Spleen (tissue), 11 donors: ENCODE measurements at regions not wholly inside any gene's neighbourhood (a gene's known extent, or its start where the extent isn't known, plus 50 kb on each side); places are given as distances from the start of the nearest gene placed in this dataset.

Source experiments
- DNase-seq: peaks from one replicate; pipeline ENCODE4 v3.0.0-alpha.2; 2020
- H3K27ac ChIP-seq, 8 donors: fragments of 200-600 bp; sonication (generic) in 7 of 8; 1 replicate in 4 of 8; 2 replicates in 4 of 8; pipeline versions ENCODE4 v1.5.0 to v1.8.0; 2016 to 2021; ENCODE audit warnings: inconsistent platforms in 4 of 8, mild to moderate bottlenecking in 4 of 8, moderate library complexity in 1 of 8
- H3K27me3 ChIP-seq, 7 donors: fragments of 200-600 bp; sonication (generic) in 6 of 7; replicated peaks in 1 of 7; 1 replicate in 4 of 7; 2 replicates in 3 of 7; pipeline versions ENCODE4 v1.5.0 to v1.8.0; 2016 to 2021; ENCODE audit warnings: inconsistent platforms in 3 of 7, mild to moderate bottlenecking in 1 of 7
- H3K36me3 ChIP-seq, 6 donors: fragments of 200-600 bp; sonication (generic) in 5 of 6; 1 replicate in 4 of 6; 2 replicates in 2 of 6; pipeline versions ENCODE4 v1.5.0 to v1.8.0; 2016 to 2021; ENCODE audit warnings: inconsistent platforms in 2 of 6
- H3K4me1 ChIP-seq, 6 donors: fragments of 200-600 bp; sonication (generic) in 5 of 6; 1 replicate in 3 of 6; 2 replicates in 3 of 6; pipeline versions ENCODE4 v1.5.0 to v1.8.0; 2016 to 2021; ENCODE audit warnings: inconsistent platforms in 3 of 6
- H3K4me3 ChIP-seq, 8 donors: fragments of 200-600 bp; sonication (generic) in 7 of 8; 1 replicate in 4 of 8; 2 replicates in 4 of 8; pipeline versions ENCODE4 v1.5.0 to v1.8.0; 2016 to 2021; ENCODE audit warnings: inconsistent platforms in 4 of 8, mild to moderate bottlenecking in 4 of 8, moderate library complexity in 2 of 8
- H3K9me3 ChIP-seq, 8 donors: fragments of 200-600 bp; sonication (generic) in 7 of 8; 1 replicate in 4 of 8; 2 replicates in 4 of 8; pipeline versions ENCODE4 v1.5.0 to v1.8.0; 2016 to 2021; ENCODE audit warnings: inconsistent platforms in 4 of 8
- POLR2A ChIP-seq, 3 donors: fragments of 450-650 bp; IDR thresholded peaks; one replicate each; pipeline ENCODE4 v1.5.1; 2017; ENCODE audit warnings: antibody characterized with exemption in 3 of 3, mild to moderate bottlenecking in 1 of 3
- POLR2AphosphoS5 ChIP-seq, 3 donors: sonication (generic); formaldehyde crosslinking; IDR thresholded peaks; one replicate each; pipeline ENCODE4 v1.5.1; 2017; ENCODE audit warnings: antibody characterized with exemption in 3 of 3
- WGBS, 5 donors: extraction: QIAGEN DNeasy Blood & Tissue Kit in 3 of 5; methylation state at CpG; one replicate each; pipeline versions ENCODE4 v1.1.5 to v1.1.7; 2013 to 2018; 5-methylcytosine and 5-hydroxymethylcytosine counted together
- intact Hi-C: fragments of 100-400 bp; cut with DNase I; formaldehyde crosslinking; loops from one replicate; pipeline ENCODE4 v1.15.0; 2023; ENCODE audit warnings: low total_unique reads
- TF ChIP-seq, protein P1 (sequence below), 11 experiments: fragments of 200-600 bp in 7 of 11; fragments of 450-650 bp in 4 of 11; sonication (generic) in 4 of 11; IDR thresholded peaks in 8 of 11; conservative IDR thresholded peaks in 3 of 11; 1 replicate in 7 of 11; 2 replicates in 4 of 11; pipeline versions ENCODE4 v1.4.0 to v1.8.0; 2016 to 2021; ENCODE audit warnings: antibody characterized with exemption in 11 of 11, inconsistent platforms in 4 of 11, mild to moderate bottlenecking in 1 of 11
- donor health status: healthy with polysubstance abuse.
- donor health status: DM: no; HTN: no; CAD: no; lungs with moderate emphysema.
- donor health status: DM: no; HTN: no; CAD: no.
- donor health status: Bipolar disorder and iron deficiency.
- donor health status: healthy.
- donor health status: DM: no; HTN: no; CAD: no.
- donor health status: DM: yes; HTN: yes; CAD: no.

DNA sequence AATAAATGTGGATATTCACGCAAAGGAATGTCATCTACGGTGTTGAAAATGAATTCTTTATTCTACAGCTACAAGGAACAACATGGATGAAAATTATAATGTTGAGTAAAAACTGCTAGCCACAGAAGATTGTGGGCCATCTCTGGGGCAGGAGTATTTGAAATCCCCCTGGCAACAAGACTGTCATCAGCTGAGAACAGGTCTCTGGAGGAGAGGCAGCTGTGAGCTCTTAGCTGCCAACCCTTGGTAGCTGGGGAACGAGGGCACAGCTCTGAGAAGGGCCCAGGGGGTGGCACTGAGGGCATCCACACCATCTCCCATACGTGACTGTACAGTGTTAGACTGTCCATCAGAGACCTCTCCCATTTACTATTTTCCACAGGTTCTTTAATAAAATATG lies 340.1 kb upstream of the MGMT start:
- Histone ChIP-seq H3K36me3 (no peaks in the 10 kb centered on the region), H3K4me1 (no peaks in the 10 kb centered on the region), H3K27ac (no peak overlapping the region), H3K27me3 (peaks cover 0 to 7% (median 0%) of the 10 kb centered on the region in 7 donors), H3K4me3 (no peak overlapping the region), H3K9me3 (peaks cover 0 to 9% (median 6%) of the 10 kb centered on the region in 8 donors)
- 82 to 88% (median 85%) methylated on average over 4 of the region's 4 CpGs for WGBS, 5 donors
- DNase-seq, result no peak
- intact Hi-C loops, result no loop called here
- TF ChIP-seq POLR2A (IDR thresholded peaks at IDR 0.05), result no peak
- TF ChIP-seq, protein P1, sequence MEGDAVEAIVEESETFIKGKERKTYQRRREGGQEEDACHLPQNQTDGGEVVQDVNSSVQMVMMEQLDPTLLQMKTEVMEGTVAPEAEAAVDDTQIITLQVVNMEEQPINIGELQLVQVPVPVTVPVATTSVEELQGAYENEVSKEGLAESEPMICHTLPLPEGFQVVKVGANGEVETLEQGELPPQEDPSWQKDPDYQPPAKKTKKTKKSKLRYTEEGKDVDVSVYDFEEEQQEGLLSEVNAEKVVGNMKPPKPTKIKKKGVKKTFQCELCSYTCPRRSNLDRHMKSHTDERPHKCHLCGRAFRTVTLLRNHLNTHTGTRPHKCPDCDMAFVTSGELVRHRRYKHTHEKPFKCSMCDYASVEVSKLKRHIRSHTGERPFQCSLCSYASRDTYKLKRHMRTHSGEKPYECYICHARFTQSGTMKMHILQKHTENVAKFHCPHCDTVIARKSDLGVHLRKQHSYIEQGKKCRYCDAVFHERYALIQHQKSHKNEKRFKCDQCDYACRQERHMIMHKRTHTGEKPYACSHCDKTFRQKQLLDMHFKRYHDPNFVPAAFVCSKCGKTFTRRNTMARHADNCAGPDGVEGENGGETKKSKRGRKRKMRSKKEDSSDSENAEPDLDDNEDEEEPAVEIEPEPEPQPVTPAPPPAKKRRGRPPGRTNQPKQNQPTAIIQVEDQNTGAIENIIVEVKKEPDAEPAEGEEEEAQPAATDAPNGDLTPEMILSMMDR (IDR thresholded peaks at IDR 0.05 in 8 of 11, conservative IDR thresholded peaks at IDR 0.05 in 3 of 11), result no peak
- TF ChIP-seq POLR2AphosphoS5 (IDR thresholded peaks at IDR 0.05), result no peak

DNA sequence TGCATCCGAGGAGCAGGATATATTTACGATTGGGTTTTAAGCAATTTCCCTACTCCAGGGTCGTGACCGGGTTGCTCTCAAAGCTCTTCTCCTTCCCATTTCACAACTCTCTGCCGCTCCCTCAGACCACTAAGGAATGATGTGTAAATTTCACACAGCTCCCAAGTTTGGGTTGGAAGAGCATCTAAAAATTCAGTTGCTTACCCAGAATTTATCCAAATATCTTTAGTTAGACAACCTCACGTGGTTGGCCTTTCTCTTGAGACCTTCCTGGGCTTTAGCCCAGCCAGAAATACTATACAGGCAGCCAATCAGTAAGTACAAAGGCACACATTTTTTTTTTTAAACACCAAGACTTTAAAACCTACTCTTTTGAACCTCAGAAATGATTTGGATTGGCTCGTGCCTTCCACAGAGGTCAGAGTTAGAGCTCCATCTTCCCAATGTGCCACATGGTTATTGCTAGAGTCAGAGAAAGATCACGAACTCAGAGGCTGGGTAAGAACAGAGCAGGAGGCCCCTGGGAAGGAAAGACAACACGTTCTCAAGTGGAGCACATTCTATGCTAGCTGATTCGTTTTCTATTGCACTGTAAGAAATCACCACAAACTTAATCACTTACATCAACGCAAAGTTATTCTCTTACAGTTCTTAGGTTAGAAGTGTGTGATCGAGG lies 335.4 kb upstream of the MGMT start:
- no peaks in the 10 kb centered on the region for H3K36me3 ChIP-seq
- no peak overlapping the region for H3K27ac ChIP-seq
- 74 to 91% (median 78%) methylated on average over 12 of the region's 12 CpGs for WGBS, 5 donors
- intact Hi-C loops, result no loop called here
- TF ChIP-seq POLR2A (IDR thresholded peaks at IDR 0.05) (no peak), POLR2AphosphoS5 (IDR thresholded peaks at IDR 0.05) (no peak)
- TF ChIP-seq, protein P1 (IDR thresholded peaks at IDR 0.05 in 8 of 11, conservative IDR thresholded peaks at IDR 0.05 in 3 of 11), result no peak
- no peak for DNase-seq
- no peaks in the 10 kb centered on the region for H3K4me1 ChIP-seq
- peaks cover 0 to 7% (median 0%) of the 10 kb centered on the region in 7 donors for H3K27me3 ChIP-seq
- no peaks in the 10 kb centered on the region for H3K9me3 ChIP-seq
- H3K4me3 ChIP-seq, result no peak overlapping the region

DNA sequence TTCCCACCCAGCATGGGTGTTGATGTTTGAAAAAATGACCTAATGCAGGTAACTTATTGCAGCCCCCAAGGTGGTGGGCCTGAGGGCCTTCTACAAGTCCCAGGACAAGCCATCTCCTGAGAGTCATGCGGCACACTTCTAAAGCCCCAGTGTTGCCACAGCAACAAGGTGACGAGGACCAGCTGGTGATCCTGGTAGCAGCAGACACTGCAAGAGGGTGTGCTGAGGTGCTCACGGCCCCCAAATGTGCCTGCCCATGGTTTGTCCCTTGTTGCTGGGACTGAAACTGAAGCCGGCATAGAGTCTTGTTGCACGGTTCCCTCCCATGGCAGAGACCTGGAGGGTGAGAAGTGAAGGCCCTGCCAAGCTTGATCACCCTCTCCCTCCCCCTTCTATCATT lies 333.2 kb upstream of the MGMT start:
- Histone ChIP-seq H3K4me3 (no peak overlapping the region), H3K36me3 (no peaks in the 10 kb centered on the region), H3K27ac (no peak overlapping the region), H3K4me1 (no peaks in the 10 kb centered on the region), H3K27me3 (peaks cover 0 to 7% (median 0%) of the 10 kb centered on the region in 7 donors), H3K9me3 (no peaks in the 10 kb centered on the region)
- intact Hi-C loops, result no loop called here
- TF ChIP-seq, protein P1 (IDR thresholded peaks at IDR 0.05 in 8 of 11, conservative IDR thresholded peaks at IDR 0.05 in 3 of 11), result no peak
- WGBS, 5 donors, result 87 to 94% (median 88%) methylated on average over 5 of the region's 5 CpGs
- DNase-seq, result no peak

DNA sequence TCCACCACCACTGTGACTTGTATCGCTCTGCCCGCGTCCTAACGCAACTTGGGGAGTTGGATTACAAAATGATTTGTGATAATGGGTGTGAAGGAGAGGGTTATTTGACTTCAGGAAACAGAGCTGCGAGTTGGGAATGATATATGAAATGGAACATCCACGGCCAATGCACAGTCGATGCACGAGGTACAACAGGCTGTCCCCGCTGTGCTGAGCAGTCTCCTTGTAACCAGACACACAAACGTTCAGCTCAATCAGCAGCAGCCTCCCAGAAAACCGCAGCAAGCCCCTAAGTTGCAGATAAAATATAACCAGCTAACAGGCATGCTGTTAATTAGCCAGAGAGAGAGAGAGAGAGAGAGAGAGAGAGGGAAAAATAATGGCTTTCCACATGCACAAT lies 332.7 kb upstream of the MGMT start:
- Histone ChIP-seq H3K36me3 (no peaks in the 10 kb centered on the region), H3K27ac (no peak overlapping the region), H3K4me1 (no peaks in the 10 kb centered on the region), H3K4me3 (no peak overlapping the region), H3K9me3 (no peaks in the 10 kb centered on the region), H3K27me3 (peaks cover 0 to 7% (median 0%) of the 10 kb centered on the region in 7 donors)
- TF ChIP-seq POLR2A (IDR thresholded peaks at IDR 0.05) (no peak), POLR2AphosphoS5 (IDR thresholded peaks at IDR 0.05) (no peak)
- TF ChIP-seq, protein P1 (IDR thresholded peaks at IDR 0.05 in 8 of 11, conservative IDR thresholded peaks at IDR 0.05 in 3 of 11), result no peak
- 82 to 93% (median 87%) methylated on average over 11 of the region's 11 CpGs for WGBS, 5 donors
- no peak for DNase-seq
- intact Hi-C loops, result no loop called here
